T-helper 22 cell (primary cell): ENCODE measurements at regions not wholly inside any gene's neighbourhood (a gene's known extent, or its start where the extent isn't known, plus 50 kb on each side); places are given as distances from the start of the nearest gene placed in this dataset.
"Not testable (repeated sequence)": the region's sequence is repeated elsewhere in the genome, so short reads cannot be mapped to it uniquely, and the experiment has no call there.

Source experiments
- DNase-seq: peaks from one replicate; pipeline ENCODE4 v3.0.0-alpha.2; 2020; ENCODE audit warnings: low read depth

DNA sequence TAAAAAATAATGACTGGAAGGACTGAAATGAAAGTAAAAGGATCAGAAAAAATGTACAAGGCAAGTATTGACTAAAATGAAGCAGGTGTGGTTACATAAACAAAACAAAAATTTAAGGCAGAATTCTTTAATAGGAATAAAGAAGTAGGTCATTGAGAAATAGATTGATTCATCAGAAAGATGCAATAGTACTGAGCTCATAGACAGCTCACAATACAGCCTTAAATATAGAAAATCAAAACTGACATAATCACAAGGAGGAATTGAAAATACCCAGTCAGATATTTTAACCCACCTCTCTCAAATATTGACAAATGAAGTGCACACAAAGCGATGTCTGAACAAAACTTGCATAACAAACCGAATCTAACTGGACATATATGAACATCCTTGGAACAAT, 366.8 kb upstream of the DPYD start:
- DNase-seq, result no peak

DNA sequence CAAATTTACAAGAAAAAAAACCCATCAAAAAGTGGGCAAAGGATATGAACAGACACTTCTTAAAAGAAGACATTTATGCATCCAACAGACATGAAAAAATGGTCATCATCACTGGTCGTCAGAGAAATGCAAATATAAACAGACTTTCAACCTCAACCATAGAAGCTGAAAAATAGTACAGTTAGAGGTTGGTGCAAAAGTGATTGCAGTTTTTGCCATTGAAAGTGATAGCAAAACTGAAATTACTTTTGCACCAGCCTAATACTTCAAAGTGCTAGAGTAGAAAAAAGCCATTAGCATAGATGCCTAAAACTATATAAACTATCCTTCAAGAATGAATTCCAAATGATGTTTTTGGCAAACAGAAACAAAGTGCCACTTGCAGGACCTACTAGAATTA, 365.8 kb upstream of the DPYD start:
- DNase-seq, result no peak

DNA sequence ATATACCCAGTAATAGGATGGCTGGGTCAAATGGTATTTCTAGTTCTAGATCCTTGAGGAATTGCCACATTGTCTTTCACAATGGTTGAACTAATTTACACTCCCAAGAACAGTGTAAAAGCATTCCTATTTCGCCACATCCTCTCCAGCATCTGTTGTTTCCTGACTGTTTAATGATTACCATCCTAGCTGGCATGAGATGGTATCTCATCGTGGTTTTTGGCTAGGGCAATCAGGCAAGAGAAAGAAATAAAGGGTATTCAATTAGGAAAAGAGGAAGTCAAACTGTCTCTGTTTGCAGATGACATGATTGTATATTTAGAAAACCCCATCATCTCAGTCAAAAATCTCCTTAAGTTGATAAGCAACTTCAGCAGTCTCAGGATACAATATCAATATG, 364.5 kb upstream of the DPYD start:
- not testable (repeated sequence) for DNase-seq

DNA sequence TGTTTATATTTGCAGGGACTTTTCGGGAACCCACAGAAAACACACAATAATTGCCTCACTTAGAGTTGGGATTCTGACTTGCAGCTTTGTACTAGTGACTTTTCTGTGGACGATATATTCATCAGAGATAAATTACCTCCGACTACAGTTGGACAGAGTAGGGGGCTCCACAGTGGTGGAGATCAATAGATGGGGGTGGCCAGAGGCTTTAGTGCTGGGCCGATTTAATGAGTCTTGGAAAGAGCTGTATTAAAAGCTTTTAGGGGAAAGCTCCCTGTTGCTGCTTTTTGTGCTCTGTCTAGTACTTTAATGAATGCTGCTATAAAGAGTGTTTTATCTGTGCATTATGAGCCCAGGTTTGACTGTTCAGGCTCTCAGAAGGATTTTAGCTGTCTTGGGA, 359.2 kb upstream of the DPYD start:
- DNase-seq, result no peak

DNA sequence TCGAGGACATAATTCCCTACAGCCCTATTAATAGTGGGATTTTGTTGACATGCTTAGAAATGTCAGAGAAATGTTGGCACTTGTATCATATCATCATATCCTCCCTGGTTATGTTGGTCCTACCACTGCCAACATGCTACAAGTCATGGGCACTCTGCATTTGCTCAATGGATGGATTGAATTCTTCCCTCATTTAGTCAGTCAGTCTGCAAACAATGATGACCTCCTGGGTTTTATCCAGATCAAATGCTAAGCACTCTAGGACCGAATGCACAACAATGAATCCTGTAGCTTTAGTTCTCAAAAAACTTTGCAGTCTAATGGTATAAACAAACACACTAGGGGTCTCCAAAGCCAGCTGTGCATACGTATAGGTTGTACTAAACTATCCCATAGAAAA, 357.2 kb upstream of the DPYD start:
- DNase-seq, result no peak

DNA sequence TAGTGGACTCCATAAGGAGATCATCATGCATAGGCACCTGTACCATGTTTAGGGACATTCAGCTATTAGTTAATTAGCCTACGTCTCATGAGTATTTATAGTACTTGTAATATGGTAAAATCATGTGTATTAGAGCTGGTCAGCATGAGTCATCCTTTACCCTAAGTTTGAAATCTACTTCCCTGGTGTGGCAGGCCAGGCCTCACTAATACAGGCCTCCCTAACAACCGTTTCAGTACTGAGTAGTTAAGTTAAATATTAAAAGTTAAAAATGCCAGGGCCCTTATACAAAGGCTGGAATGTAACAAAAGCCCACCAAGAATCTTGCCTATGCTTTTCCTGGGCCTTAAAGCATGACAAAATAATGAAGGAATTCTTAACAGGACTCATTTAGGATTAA, 356.3 kb upstream of the DPYD start:
- DNase-seq, result no peak

DNA sequence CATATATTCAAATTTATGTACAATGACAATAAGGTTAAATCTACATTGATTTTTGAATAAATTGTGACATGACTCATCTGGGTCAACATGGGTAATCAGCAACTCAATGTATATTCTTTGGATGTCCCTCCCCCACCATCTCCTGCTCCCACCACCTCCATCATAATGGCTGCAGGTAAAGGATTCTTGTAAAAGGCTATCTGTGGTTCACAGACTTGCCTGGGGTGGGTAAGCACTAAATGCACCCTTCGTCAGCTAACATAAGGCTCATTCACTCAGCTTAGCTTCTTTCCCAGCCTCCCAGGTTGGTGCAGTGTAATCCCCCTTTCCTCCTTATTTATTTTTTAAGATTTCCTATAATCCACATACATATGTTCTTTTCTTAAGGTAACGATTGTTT, 355.7 kb upstream of the DPYD start:
- no peak for DNase-seq

DNA sequence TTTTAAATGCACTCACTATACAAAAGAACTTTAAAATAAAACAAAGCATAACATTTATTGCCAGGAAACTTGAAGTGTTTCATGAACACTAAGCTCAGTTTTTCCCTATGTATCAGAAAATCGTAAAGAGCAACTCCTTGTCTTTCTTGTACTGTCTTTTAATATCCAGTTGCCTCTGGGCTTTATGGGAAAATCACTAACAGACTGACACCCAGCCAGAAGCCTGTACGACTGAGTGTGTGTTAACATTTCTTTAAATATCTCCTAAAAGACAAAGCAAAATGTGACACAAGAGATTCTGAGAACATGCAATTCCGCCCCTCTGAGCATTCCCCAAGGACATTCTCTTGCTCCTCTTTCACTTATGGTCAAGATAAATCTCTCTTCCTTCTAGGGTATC, 347.5 kb upstream of the DPYD start:
- DNase-seq, result no peak

DNA sequence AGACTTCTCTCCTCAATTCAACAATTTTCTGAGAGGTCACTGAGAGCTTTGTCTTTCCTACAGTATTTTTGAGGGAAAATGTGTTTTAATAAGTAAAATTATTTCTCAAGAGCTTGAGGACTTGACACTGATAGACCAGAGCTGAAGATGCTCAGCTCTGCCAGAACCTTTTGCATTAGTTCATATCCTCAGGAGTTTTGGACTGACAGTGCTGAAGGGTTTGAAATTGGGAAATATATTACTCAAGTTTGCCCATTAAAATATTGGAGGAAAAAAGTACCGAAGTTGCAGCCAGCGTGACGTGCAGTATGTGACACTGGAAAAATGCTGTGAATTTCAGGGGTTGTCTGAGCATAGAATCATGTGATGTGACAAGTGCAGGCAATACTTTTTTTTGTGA, 346.6 kb upstream of the DPYD start:
- no peak for DNase-seq

DNA sequence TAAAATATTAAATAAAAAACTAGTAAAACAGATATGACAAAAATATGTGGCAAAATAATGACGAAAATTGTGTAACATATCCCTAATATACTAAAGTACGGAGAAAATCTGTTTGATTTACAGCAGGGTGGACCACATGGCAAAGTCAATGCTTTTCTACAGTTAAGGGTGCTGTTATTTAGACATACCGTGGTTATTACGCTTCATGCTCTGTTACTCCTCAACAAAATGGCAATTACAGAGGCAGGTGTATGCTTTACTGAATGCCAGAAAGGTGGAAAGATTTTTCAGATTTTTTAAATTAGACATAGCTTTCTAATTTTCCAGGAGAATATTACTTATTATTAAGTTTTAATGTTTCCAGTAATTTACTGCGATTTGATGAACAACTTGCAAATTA, 343.9 kb upstream of the DPYD start:
- no peak for DNase-seq

DNA sequence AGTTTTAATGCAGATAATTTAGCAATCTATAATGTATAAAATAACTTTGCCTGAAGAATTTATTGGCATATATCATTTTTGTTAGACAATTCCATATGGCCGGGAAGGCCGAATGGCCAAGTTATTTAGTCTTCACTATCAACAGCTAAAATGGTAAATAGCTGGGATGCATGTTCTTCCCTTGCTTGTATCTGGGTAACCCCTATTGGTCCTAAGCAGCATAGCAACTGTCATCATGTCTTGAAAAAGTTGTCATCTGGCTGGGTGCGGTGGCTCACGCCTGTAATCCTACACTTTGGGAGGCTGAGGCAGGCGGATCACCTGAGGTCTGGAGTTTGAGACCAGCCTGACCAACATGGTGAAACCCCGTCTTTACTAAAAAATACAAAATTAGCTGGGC, 340.0 kb upstream of the DPYD start:
- DNase-seq, result no peak

DNA sequence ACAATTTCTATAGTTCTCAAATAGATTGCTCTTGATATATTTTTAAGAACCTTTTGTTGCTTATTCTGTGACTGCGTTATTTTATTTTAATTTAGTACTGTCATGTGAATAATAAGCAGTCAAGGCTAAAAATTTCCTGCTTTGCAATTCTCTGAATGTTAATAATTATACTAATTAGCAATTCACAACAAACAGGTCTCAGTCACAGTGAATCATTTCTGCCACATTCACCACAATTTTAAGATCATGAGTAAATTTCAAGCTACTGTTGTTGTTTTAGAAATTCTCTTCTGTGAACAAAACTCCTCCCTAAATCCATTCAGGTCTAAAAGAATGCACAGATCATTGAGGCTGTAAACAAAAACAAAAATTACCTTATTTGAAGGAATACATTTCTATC, 339.6 kb upstream of the DPYD start:
- no peak for DNase-seq

DNA sequence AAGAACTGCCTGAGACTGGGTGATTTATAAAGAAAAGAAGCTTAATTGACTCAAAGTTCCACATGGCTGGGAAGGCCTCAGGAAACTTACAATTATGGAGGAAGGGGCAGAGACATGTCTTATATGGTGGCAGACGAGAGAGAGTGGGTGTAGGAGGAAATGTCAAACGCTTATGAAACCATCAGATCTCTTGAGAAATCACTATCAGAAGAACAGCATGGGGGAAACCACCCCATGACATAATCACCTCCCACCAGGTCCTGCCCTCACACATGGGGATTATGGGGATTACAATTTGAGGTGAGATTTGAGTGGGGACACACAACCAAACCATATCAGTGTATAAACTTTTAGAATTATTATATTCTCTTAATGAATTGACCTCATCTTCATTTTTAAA, 335.9 kb upstream of the DPYD start:
- DNase-seq, result no peak

DNA sequence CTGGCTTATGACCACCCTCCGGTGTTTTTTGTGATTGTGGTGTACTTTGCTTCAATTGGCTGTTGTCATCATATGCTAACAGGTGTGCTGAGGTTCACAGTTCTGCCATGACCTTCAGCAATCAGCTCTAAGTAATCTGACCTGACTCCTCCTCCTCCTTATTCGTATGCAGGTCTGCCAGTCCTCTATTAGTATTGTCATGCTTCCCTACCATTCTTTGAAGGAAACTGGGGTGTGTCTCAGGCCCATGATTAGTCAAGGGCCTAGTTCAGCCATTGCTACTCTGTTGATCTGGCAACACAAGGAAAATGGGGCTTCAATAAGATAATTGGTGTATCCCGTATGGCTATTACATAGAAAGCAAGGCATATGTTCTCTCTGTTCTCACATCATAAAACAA, 332.3 kb upstream of the DPYD start:
- DNase-seq, result no peak

DNA sequence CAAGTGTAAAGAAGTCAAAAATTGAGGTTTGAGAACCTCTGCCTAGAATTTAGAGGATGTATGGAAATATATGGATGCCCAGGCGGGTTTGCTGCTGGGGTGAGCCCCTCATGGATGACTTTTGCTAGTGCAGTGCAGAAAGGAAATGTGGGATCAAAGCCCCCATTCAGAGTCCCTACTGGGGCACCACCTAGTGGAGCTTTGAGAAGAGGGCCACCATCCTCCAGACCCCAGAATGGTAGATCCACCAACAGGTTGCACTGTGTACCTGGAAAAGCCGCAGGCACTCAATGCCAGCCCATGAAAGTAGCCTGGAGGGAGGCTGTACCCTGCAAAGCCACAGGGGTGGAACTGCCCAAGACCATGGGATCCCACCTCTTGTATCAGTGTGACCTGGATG, 330.7 kb upstream of the DPYD start:
- DNase-seq, result no peak

DNA sequence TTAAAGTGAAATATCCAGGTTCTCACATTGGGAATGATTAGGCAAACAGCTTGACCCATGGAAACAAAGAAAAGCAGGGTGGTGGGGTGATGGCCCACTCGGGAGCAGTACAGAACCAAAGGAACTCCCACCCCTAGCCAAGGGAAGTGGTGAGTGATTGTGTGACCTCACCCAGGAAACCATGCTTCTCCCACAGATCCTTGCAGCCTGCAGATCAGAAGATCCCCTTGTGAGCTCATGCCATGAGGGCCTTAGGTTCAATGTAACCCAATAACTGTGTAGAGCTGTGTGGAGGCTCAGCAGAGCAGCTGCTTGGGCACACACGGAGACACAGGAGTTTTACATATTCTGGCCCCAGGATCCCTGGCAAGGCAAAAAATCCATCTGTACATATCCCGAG, 311.8 kb upstream of the DPYD start:
- no peak for DNase-seq

DNA sequence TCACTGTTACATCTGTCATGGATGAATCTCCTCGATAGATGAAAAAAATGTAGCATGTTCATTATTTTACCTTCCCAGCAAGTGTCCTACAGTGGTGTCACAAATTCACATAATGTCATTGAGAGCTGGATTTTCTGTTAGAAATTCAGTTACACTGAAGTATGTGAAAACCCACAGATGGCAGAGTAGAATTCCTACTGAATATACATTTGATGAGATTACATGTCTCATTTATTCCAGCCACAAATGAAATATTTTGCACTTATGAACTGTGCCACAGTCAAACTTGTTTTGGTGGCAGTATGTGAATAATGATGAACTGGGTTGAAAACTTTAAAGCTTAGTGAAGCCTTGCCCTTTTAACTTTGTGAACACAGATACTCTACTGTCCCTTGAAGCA, 301.9 kb upstream of the DPYD start:
- DNase-seq, result no peak

DNA sequence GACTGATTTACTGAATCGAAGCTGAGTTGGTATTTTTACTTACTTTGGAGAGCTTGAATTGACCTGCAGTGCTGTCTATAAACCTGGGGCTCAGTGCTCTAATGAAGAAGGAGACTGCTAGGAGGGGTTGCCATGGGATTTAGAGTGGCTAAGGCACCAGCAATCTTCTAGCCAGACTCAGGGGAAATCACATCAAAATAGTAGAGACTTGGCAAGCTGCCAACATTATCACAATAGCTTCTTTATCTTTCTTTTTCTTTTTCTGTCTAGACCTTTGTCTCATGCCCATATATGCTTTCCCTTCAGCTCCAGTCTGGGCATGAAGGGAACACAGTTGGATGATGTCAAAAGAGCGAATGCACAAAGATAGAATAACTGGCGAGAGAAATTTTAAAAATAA, 301.1 kb upstream of the DPYD start:
- no peak for DNase-seq

DNA sequence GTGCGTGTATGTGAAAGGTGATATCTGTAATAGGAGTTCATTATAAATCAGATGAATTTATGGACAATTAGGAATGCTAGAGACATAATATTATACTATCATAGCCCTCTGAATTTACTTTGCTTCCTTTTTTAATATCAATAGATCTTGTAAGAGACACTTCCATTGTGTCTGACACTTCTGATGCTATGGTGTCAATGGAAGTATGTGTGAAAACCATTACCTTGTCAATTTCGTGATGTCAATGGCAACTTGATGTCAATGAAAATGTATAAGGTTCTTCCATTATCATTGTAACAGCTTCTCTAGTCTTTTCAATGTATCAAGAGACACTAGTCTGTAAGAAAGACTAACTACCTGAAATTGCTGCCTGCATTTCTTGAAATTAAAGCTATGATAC, 296.8 kb upstream of the DPYD start:
- DNase-seq, result no peak

DNA sequence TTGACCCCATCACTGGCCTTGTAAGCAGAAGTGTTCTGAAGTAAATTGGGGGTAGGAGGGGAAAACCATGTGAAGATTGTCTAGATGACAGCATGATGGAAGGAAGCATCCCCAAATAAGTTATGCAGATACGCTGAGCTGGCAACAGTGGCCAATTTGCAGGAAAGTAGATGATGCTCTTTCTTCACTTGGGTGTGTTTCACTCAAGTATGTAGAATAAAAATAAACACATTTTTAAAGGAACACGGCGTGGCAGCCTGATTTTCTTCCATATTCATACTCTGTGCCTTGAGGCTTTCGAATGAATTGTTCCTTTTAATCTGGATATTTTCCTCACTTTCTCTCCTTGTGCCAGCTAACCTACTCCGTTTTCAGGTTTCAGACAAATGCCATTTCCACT, 295.5 kb upstream of the DPYD start:
- no peak for DNase-seq

DNA sequence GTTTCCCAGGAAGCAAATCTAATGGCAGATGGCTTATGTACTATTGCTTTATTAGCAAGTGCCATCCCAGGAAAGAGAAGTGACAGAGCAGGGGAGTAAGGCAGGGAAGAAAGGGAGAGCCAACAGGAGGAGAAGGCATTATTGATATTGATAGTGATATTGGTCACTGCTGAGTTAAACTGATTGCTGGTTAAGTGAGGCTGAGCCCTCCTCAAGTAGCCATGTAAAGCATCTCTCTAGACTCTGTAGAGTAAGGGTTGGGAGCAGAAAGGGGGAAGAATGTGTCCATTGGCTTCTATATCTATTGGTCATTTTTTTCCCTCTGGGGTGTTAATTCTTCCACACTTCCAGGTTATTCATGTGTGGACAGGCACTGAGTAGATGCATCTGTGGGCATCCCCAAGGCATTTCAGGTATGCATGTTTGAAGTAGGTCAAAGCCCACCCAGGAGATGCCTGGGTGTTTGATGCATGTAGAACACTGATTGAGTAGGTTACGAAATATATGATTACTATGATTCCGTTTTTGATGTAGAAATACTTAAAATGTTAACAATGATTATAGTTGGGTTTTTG, 290.5 kb upstream of the DPYD start:
- DNase-seq, result no peak

DNA sequence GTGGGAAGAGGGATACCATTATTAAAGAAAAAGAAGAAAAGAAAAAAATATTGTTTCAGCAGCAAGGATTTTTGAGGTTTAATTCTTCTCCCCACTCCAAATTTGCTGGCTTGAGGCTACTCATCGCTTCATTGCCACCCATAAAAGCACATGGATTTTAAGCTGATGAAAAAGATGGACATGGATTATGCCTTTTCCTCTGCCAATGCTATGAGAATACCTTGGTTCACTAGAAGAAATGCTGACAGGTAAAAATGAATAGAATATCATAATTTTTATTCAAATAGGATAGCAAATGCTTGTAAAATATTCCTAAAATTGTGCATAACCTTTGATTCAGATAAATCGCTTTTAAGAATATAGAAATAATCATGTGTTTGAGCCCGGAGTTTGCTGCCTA, 289.7 kb upstream of the DPYD start:
- DNase-seq, result no peak

DNA sequence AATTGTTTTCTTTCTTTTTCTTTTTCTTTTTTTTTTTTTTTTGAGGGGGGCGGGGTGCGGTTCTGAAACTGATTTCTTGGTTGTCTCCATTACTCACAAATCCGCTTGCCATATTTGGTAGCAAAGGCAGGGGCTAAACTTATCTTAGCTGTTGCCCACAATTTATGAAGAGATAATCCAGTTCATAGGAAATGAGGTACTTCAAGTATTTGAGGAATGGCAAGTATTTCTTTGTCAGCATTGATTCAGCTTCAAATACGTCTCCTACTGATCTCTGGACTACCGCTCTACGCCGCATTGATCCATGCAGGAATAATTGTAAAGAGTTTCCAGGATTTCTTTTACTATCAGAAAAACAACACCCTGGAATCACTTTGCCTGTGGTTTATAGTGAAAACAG, 289.2 kb upstream of the DPYD start:
- no peak for DNase-seq

DNA sequence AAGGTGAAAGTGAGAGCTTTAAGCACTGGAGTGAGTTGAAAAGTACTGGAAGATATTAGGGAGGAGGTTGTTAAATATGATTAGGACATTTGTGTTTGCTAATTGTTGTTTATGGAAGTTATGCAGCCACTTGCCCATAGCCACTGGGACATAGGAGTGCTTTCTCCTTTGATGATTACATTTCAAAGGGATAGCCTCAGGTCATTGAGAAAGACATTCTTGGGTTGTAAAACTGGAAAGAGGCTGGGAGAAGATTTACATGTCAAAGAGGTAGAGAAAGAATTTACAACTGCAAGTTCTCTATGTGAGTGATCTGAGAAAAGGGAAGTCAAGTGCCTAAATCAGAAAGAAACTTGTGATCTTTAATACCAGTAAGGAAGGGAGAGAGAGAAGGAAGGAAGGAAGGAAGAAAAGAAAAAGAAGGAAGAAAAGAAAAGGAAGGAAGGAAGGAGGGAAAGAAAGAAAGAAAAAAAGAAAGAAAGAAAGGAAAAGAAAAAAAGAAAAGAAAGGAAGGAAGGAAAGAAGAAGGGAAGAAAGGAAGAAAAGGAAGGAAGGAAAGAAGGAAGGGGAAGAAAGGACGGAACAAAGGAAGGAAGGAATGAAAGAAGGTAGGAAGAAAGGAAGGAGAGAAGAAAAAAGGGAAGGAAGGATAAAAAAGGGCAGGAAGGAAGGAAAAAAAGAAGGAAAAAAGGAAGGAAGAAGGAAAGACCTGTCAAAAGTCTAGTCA, 284.6 kb upstream of the DPYD start:
- no peak for DNase-seq

DNA sequence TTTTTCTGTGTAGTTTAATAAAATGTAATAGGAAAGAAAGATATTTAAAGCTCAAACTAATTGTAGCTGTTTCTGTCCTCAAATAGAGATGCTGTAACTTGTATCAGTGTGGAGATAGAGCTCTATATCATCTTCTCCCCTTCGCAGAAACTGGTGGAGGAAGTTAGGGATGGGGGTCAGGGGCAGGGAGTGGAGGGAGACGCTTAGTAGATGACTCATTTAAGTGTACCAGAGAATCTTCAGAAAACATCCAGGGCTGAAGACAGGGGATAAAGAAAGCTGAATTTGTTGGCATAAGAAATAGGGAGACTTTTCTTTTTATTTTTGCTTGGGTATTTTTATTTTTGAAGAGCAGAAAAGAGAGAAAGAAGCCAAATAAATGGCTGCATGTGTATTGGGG, 282.6 kb upstream of the DPYD start:
- DNase-seq, result no peak
